ENCODE measurements at regions not wholly inside any gene's neighbourhood (a gene's known extent, or its start where the extent isn't known, plus 50 kb on each side); places are given as distances from the start of the nearest gene placed in this dataset.
"Not testable (repeated sequence)": the region's sequence is repeated elsewhere in the genome, so short reads cannot be mapped to it uniquely, and the experiment has no call there.

- TF ChIP-seq, protein P1, sequence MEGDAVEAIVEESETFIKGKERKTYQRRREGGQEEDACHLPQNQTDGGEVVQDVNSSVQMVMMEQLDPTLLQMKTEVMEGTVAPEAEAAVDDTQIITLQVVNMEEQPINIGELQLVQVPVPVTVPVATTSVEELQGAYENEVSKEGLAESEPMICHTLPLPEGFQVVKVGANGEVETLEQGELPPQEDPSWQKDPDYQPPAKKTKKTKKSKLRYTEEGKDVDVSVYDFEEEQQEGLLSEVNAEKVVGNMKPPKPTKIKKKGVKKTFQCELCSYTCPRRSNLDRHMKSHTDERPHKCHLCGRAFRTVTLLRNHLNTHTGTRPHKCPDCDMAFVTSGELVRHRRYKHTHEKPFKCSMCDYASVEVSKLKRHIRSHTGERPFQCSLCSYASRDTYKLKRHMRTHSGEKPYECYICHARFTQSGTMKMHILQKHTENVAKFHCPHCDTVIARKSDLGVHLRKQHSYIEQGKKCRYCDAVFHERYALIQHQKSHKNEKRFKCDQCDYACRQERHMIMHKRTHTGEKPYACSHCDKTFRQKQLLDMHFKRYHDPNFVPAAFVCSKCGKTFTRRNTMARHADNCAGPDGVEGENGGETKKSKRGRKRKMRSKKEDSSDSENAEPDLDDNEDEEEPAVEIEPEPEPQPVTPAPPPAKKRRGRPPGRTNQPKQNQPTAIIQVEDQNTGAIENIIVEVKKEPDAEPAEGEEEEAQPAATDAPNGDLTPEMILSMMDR (IDR thresholded peaks at IDR 0.05): not testable (repeated sequence)
- TF ChIP-seq POLR2A (IDR thresholded peaks at IDR 0.05): not testable (repeated sequence)
These were observed 164.4 kb downstream of the CWH43 start for GRCh38 chr4:49150351-49151083.

All from esophagus squamous epithelium (tissue), 4 donors.